ENCODE measurements at regions not wholly inside any gene's neighbourhood (a gene's known extent, or its start where the extent isn't known, plus 50 kb on each side); places are given as distances from the start of the nearest gene placed in this dataset.
"Not testable (repeated sequence)": the region's sequence is repeated elsewhere in the genome, so short reads cannot be mapped to it uniquely, and the experiment has no call there.

GRCh38 chr4:75422998-75423397 lies 91.2 kb downstream of the RCHY1 start:
- no peak for DNase-seq

- DNase-seq, result no peak
Observed at GRCh38 chr4:75412746-75413145, 101.5 kb downstream of the RCHY1 start.

- no peak for DNase-seq
Observed at GRCh38 chr4:75398501-75398900, 115.7 kb downstream of the RCHY1 start.

- no peak for DNase-seq
Observed at GRCh38 chr4:75391489-75392166, 122.6 kb downstream of the RCHY1 start.

GRCh38 chr4:75386426-75386825 lies 127.8 kb downstream of the RCHY1 start:
- DNase-seq, result not testable (repeated sequence)

- DNase-seq, result no peak
Observed at GRCh38 chr4:75385106-75385505, 129.1 kb downstream of the RCHY1 start.

- no peak for DNase-seq
Observed at GRCh38 chr4:75376543-75376942, 137.7 kb downstream of the RCHY1 start.

GRCh38 chr4:75371915-75372314 lies 142.3 kb downstream of the RCHY1 start:
- DNase-seq, result no peak

- DNase-seq, result no peak
Observed at GRCh38 chr4:75370576-75370975, 143.6 kb downstream of the RCHY1 start.

GRCh38 chr4:75345423-75345822 lies 168.8 kb downstream of the RCHY1 start:
- DNase-seq, result no peak

GRCh38 chr4:75344915-75345314 lies 169.3 kb downstream of the RCHY1 start:
- no peak for DNase-seq

- DNase-seq, result no peak
Observed at GRCh38 chr4:75343333-75343732, 170.9 kb downstream of the RCHY1 start.

- DNase-seq, result no peak
Observed at GRCh38 chr4:75340561-75340960, 173.6 kb downstream of the RCHY1 start.

GRCh38 chr4:75338352-75338880 lies 175.8 kb downstream of the RCHY1 start:
- no peak for DNase-seq

- DNase-seq, result no peak
Observed at GRCh38 chr4:75327804-75328512, 186.2 kb downstream of the RCHY1 start.

- no peak for DNase-seq
Observed at GRCh38 chr4:75325318-75325979, 188.8 kb downstream of the RCHY1 start.

GRCh38 chr4:75321484-75321883 lies 192.7 kb downstream of the RCHY1 start:
- DNase-seq, result no peak

- not testable (repeated sequence) for DNase-seq
Observed at GRCh38 chr4:75317641-75318040, 196.6 kb downstream of the RCHY1 start.

- no peak for DNase-seq
Observed at GRCh38 chr4:75308049-75308448, 206.2 kb downstream of the RCHY1 start.

GRCh38 chr4:75306506-75306905 lies 207.7 kb downstream of the RCHY1 start:
- no peak for DNase-seq

GRCh38 chr4:75302648-75303047 lies 211.6 kb downstream of the RCHY1 start:
- DNase-seq, result no peak

- DNase-seq, result peak; percentile 55
Observed at GRCh38 chr4:75289914-75290582, 224.2 kb downstream of the RCHY1 start.
